GM23248 (cell line): ENCODE measurements at regions not wholly inside any gene's neighbourhood (a gene's known extent, or its start where the extent isn't known, plus 50 kb on each side); places are given as distances from the start of the nearest gene placed in this dataset.
"Not testable (repeated sequence)": the region's sequence is repeated elsewhere in the genome, so short reads cannot be mapped to it uniquely, and the experiment has no call there.

ENCODE experiments used
- EZH2 ChIP-seq: fragments of 200-600 bp; sonication (generic); IDR thresholded peaks from 2 replicates; pipeline ENCODE4 v1.6.1; 2018; ENCODE audit warnings: antibody characterized with exemption, mild to moderate bottlenecking; ENCODE audit not compliant: insufficient read depth, poor library complexity, severe bottlenecking
- EZH2phosphoT487 ChIP-seq: fragments of 200-600 bp; sonication (generic); IDR thresholded peaks from 2 replicates; pipeline ENCODE4 v1.6.1; 2018; ENCODE audit warnings: antibody characterized with exemption, moderate library complexity, mild to moderate bottlenecking, low read depth; ENCODE audit not compliant: insufficient read depth

- TF ChIP-seq EZH2phosphoT487, EZH2: not testable (repeated sequence)
Observed at GRCh38 chr1:242985096-242985495, 270.0 kb downstream of the CEP170 start.
